ENCODE measurements at regions not wholly inside any gene's neighbourhood (a gene's known extent, or its start where the extent isn't known, plus 50 kb on each side); places are given as distances from the start of the nearest gene placed in this dataset.

- no peak for TF ChIP-seq POLR2AphosphoS5 (IDR thresholded peaks at IDR 0.05)
- no peak for TF ChIP-seq POLR2A (IDR thresholded peaks at IDR 0.05)
Measured at GRCh38 chr13:26934096-26934495, 173.5 kb upstream of the GPR12 start.

All from transverse colon (tissue), 3 donors.